ENCODE measurements at regions not wholly inside any gene's neighbourhood (a gene's known extent, or its start where the extent isn't known, plus 50 kb on each side); places are given as distances from the start of the nearest gene placed in this dataset.

GRCh38 chr2:220243571-220243970 lies 616.1 kb downstream of the SLC4A3 start:
- no peaks in the 10 kb centered on the region for H3K4me1 ChIP-seq
- H3K36me3 ChIP-seq (replicated peaks in 1 of 2; ENCODE audit: insufficient read depth in 1 of 2, low read depth in 2 of 2) = no peaks in the 10 kb centered on the region
- DNase-seq = no peak
- H3K9me3 ChIP-seq = no peaks in the 10 kb centered on the region
- H3K4me3 ChIP-seq = no peak overlapping the region
- no peak for ATAC-seq
- H3K27me3 ChIP-seq = no peaks in the 10 kb centered on the region
- no peak overlapping the region for H3K27ac ChIP-seq
- TF ChIP-seq CTCF (IDR thresholded peaks at IDR 0.05) (no peak), POLR2A (IDR thresholded peaks at IDR 0.05) (no peak)
- intact Hi-C loops (cut with DNase I) = no loop called here

GRCh38 chr2:220246386-220246785 lies 619.0 kb downstream of the SLC4A3 start:
- no peaks in the 10 kb centered on the region for H3K27me3 ChIP-seq
- TF ChIP-seq POLR2A (IDR thresholded peaks at IDR 0.05) = no peak
- no peak for TF ChIP-seq CTCF (IDR thresholded peaks at IDR 0.05)
- no peaks in the 10 kb centered on the region for H3K4me1 ChIP-seq
- H3K9me3 ChIP-seq = no peaks in the 10 kb centered on the region
- H3K27ac ChIP-seq = no peak overlapping the region
- 80 to 100% methylated on average over 1 of the region's 1 CpG for WGBS, 2 donors
- H3K4me3 ChIP-seq = no peak overlapping the region
- DNase-seq = no peak
- no peaks in the 10 kb centered on the region for H3K36me3 ChIP-seq (replicated peaks in 1 of 2; ENCODE audit: insufficient read depth in 1 of 2, low read depth in 2 of 2)
- no peak for ATAC-seq
- intact Hi-C loops (cut with DNase I) = no loop called here

GRCh38 chr2:220247588-220248350 lies 620.3 kb downstream of the SLC4A3 start:
- TF ChIP-seq POLR2A (IDR thresholded peaks at IDR 0.05) = no peak
- TF ChIP-seq CTCF (IDR thresholded peaks at IDR 0.05) = no peak
- no peaks in the 10 kb centered on the region for H3K36me3 ChIP-seq (replicated peaks in 1 of 2; ENCODE audit: insufficient read depth in 1 of 2, low read depth in 2 of 2)
- H3K27ac ChIP-seq = no peak overlapping the region
- no peaks in the 10 kb centered on the region for H3K4me1 ChIP-seq
- no peak overlapping the region for H3K4me3 ChIP-seq
- no peaks in the 10 kb centered on the region for H3K9me3 ChIP-seq
- DNase-seq (no peak), ATAC-seq (no peak)
- intact Hi-C loops (cut with DNase I) = no loop called here
- 78 to 81% methylated on average over 3 of the region's 3 CpGs for WGBS, 2 donors
- H3K27me3 ChIP-seq = no peaks in the 10 kb centered on the region

- Histone ChIP-seq H3K27ac (no peak overlapping the region), H3K4me1 (no peaks in the 10 kb centered on the region), H3K9me3 (no peaks in the 10 kb centered on the region), H3K27me3 (no peaks in the 10 kb centered on the region), H3K4me3 (no peak overlapping the region), H3K36me3 (replicated peaks in 1 of 2; ENCODE audit: insufficient read depth in 1 of 2, low read depth in 2 of 2) (no peaks in the 10 kb centered on the region)
- intact Hi-C loops (cut with DNase I) = no loop called here
- 69 to 76% methylated on average over 2 of the region's 2 CpGs for WGBS, 2 donors
- TF ChIP-seq CTCF (IDR thresholded peaks at IDR 0.05) (no peak), POLR2A (IDR thresholded peaks at IDR 0.05) (no peak)
- DNase-seq (no peak), ATAC-seq (no peak)
Measured at GRCh38 chr2:220259662-220260061, 632.2 kb downstream of the SLC4A3 start.

GRCh38 chr2:220263300-220263699 lies 635.9 kb downstream of the SLC4A3 start:
- Histone ChIP-seq H3K4me1 (no peaks in the 10 kb centered on the region), H3K4me3 (no peak overlapping the region), H3K9me3 (no peaks in the 10 kb centered on the region), H3K36me3 (replicated peaks in 1 of 2; ENCODE audit: insufficient read depth in 1 of 2, low read depth in 2 of 2) (no peaks in the 10 kb centered on the region), H3K27me3 (no peaks in the 10 kb centered on the region), H3K27ac (no peak overlapping the region)
- intact Hi-C loops (cut with DNase I) = no loop called here
- no peak for ATAC-seq
- DNase-seq = no peak
- TF ChIP-seq POLR2A (IDR thresholded peaks at IDR 0.05) = no peak
- TF ChIP-seq CTCF (IDR thresholded peaks at IDR 0.05) = no peak
- 89 to 92% methylated on average over 6 of the region's 6 CpGs for WGBS, 2 donors

Data from body of pancreas (tissue), 4 donors.